Pancreas (tissue), 10 donors: ENCODE measurements at regions not wholly inside any gene's neighbourhood (a gene's known extent, or its start where the extent isn't known, plus 50 kb on each side); places are given as distances from the start of the nearest gene placed in this dataset.

ENCODE experiments used
- ATAC-seq, 4 donors: fragments of 200-7000 bp; cut with Tn5 transposase; one replicate each; pipeline versions ENCODE4 v1.8.0 to v1.9.1; 2020; ENCODE audit warnings: mild to moderate bottlenecking in 4 of 4, moderate library complexity in 4 of 4
- DNase-seq, 6 donors: peaks; one replicate each; pipeline ENCODE4 v3.0.0-alpha.2; 2020
- FAIRE-seq: peaks from 2 replicates; lab custom pipeline; 2012; peaks lifted over from hg19 to GRCh38; lab: Jason Lieb, UNC
- H3K27ac ChIP-seq, 4 donors: fragments of 200-600 bp; sonication (generic); 1 replicate in 3 of 4; 2 replicates in 1 of 4; pipeline versions ENCODE4 v1.5.0 to v1.8.0; 2020
- H3K27me3 ChIP-seq, 4 donors: fragments of 200-600 bp; one replicate each; pipeline ENCODE4 v1.8.0; 2021
- H3K36me3 ChIP-seq, 3 donors: fragments of 200-600 bp; sonication (generic) in 1 of 3; one replicate each; pipeline versions ENCODE4 v1.5.0 to v1.8.0; 2020 to 2021
- H3K4me1 ChIP-seq, 3 donors: fragments of 200-600 bp; one replicate each; pipeline ENCODE4 v1.8.0; 2021
- H3K4me3 ChIP-seq, 4 donors: fragments of 200-600 bp; sonication (generic) in 2 of 4; one replicate each; pipeline versions ENCODE4 v1.5.0 to v1.8.0; 2020 to 2021
- H3K9me3 ChIP-seq, 4 donors: fragments of 200-600 bp; one replicate each; pipeline ENCODE4 v1.8.0; 2021
- WGBS, 2 donors: extraction: QIAGEN DNeasy Blood & Tissue Kit; methylation state at CpG; one replicate each; pipeline ENCODE4 v1.1.7; 2013; 5-methylcytosine and 5-hydroxymethylcytosine counted together
- intact Hi-C, 3 donors: fragments of 100-400 bp; cut with DNase I; formaldehyde crosslinking; loops; one replicate each; pipeline versions ENCODE4 v1.11.1 to v1.14.2; 2022
- TF ChIP-seq, protein P1 (sequence below), 4 donors: fragments of 200-600 bp; sonication (generic) in 3 of 4; IDR thresholded peaks; one replicate each; pipeline versions ENCODE4 v1.5.0 to v1.8.0; 2021; ENCODE audit warnings: antibody characterized with exemption in 4 of 4
- donor health status: healthy with polysubstance abuse.
- donor health status: DM: no; HTN: no; CAD: no; lungs with moderate emphysema.
- donor health status: DM: no; HTN: no; CAD: no.
- donor health status: control.
- donor health status: control.
- donor health status: Bipolar disorder and iron deficiency.
- donor health status: DM: yes; HTN: yes; CAD: no.
- donor health status: DM: no; HTN: no; CAD: no.
- donor health status: DM: no; HTN: no; CAD: no.
- donor health status: DM: yes; HTN: yes; CAD: no.

DNA sequence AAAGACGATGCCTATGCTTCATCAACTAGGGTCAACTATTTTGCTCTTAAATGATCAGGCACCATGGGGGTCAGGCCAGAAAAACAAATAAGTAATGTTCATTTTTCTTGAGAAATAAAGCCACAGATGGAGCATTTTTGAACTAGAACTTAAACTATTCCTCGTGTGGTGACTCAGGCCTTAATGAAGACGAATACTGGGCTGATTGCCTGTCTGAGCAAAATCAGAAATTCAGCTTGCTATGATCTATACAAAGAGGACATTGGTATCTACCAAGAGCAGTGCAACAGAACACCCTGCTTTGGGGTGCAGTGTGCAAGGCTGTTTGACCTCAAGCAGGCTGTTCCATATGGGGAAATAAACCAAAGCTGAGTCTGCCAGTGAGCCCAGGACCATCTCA is 176.0 kb downstream of the NRP2 start:
- ATAC-seq = peak; percentile 17 to 46 (median 22)
- H3K4me1 ChIP-seq = peaks cover 0 to 4% (median 0%) of the 10 kb centered on the region in 3 donors
- H3K36me3 ChIP-seq = no peaks in the 10 kb centered on the region
- no peaks in the 10 kb centered on the region for H3K9me3 ChIP-seq
- peak overlapping the region; percentile 26 to 40 (median 35) for H3K27ac ChIP-seq
- H3K27me3 ChIP-seq = no peaks in the 10 kb centered on the region
- intact Hi-C loops = no loop called here
- TF ChIP-seq, protein P1, sequence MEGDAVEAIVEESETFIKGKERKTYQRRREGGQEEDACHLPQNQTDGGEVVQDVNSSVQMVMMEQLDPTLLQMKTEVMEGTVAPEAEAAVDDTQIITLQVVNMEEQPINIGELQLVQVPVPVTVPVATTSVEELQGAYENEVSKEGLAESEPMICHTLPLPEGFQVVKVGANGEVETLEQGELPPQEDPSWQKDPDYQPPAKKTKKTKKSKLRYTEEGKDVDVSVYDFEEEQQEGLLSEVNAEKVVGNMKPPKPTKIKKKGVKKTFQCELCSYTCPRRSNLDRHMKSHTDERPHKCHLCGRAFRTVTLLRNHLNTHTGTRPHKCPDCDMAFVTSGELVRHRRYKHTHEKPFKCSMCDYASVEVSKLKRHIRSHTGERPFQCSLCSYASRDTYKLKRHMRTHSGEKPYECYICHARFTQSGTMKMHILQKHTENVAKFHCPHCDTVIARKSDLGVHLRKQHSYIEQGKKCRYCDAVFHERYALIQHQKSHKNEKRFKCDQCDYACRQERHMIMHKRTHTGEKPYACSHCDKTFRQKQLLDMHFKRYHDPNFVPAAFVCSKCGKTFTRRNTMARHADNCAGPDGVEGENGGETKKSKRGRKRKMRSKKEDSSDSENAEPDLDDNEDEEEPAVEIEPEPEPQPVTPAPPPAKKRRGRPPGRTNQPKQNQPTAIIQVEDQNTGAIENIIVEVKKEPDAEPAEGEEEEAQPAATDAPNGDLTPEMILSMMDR (IDR thresholded peaks at IDR 0.05) = no peak
- FAIRE-seq = no peak
- no peak for DNase-seq
- 75 to 77% methylated on average over 3 of the region's 3 CpGs for WGBS, 2 donors
- no peak overlapping the region for H3K4me3 ChIP-seq

DNA sequence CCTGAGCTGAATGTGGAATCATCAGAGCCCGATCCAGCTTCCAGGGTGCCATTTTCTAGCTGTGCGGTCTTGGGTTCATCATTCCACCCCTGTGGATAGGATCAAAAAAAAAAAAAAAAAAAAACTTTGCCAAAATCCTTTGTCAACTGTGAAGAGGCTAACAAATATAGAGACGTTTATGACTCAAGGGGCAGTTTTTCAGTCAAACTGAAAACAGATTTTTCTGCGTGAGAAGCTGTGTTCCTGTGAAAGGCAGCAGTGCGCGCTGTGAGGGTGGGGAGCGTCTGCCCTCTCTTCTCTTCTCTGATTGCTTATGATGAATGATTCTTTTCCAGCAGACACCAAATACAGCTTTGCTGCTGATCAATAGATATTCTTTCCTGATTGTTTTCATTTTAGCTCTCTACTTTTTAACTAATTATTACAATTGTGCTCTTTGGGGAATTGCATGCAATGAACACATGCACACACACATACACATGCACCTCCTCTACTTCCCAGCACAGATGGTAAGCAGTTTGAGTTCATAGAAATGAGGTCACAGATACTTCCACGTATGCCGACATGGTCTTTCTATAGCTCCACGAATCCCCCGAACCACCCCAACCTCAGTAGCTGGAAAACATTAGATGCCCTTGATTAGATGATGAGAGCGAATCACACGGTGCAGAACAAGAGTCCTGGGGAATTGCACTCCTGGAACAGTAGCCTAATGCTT is 175.4 kb downstream of the NRP2 start:
- intact Hi-C loops = no loop called here
- H3K9me3 ChIP-seq = no peaks in the 10 kb centered on the region
- ATAC-seq (no peak), FAIRE-seq (no peak), DNase-seq (no peak)
- WGBS, 2 donors = 91 to 95% methylated on average over 13 of the region's 13 CpGs
- no peak overlapping the region for H3K27ac ChIP-seq
- TF ChIP-seq, protein P1 (IDR thresholded peaks at IDR 0.05) = no peak
- H3K36me3 ChIP-seq = no peaks in the 10 kb centered on the region
- H3K27me3 ChIP-seq = no peaks in the 10 kb centered on the region
- no peak overlapping the region for H3K4me3 ChIP-seq
- peaks cover 0 to 4% (median 3%) of the 10 kb centered on the region in 3 donors for H3K4me1 ChIP-seq

DNA sequence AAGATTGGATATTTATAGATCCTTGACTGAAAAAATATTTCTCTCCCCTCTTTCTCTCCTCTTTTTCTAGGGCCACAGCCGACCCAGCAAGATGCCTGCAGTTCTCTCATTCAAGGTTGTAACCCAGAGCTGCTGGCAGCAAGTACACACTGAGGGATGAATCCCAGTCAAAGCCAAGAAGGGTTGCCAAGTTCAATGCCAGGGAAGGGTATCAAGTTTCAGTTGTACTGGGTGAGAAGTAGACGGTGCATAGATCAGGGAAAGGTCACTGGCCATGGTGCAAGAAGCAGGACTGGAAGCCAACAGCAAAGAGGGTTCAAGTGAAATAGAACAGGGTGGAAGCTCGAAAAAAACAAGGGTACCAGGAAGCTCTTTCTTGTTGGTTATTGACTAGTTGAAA is 170.2 kb downstream of the NRP2 start:
- Histone ChIP-seq H3K27ac (no peak overlapping the region), H3K27me3 (no peaks in the 10 kb centered on the region), H3K4me3 (no peak overlapping the region), H3K4me1 (peaks cover 0 to 6% (median 3%) of the 10 kb centered on the region in 3 donors), H3K36me3 (no peaks in the 10 kb centered on the region), H3K9me3 (no peaks in the 10 kb centered on the region)
- WGBS, 2 donors = 23 to 25% methylated on average over 3 of the region's 3 CpGs
- intact Hi-C loops = no loop called here
- FAIRE-seq (no peak), DNase-seq (peak in 4 of 6 donors; percentile 54 to 76 (median 71)), ATAC-seq (peak; percentile 95 to 100 (median 100))
- TF ChIP-seq, protein P1 (IDR thresholded peaks at IDR 0.05) = no peak

DNA sequence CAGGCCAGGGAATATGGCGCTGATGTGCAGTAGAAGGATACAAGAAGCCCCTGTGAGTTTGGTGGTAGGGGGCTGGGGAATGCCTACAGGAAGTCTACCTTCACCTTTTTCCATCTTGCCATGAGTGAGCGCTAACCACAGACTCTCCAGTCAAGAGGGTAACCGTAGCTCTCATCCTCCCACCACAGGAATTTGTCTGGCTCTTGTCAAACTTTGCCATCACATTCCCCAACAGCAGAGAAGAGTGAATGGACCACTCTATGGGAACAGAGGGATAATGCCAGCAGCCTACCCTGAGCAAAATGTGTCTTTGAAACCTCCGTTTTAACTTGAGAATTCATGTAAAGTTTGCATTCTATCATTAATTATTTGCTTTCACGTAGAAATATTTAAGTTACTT is 168.3 kb downstream of the NRP2 start:
- ATAC-seq = no peak

More for the DNA sequence above, 168.3 kb downstream of the NRP2 start:
- Histone ChIP-seq H3K36me3 (no peaks in the 10 kb centered on the region), H3K4me3 (no peak overlapping the region), H3K9me3 (no peaks in the 10 kb centered on the region), H3K27me3 (no peaks in the 10 kb centered on the region), H3K27ac (no peak overlapping the region), H3K4me1 (peaks cover 0 to 6% (median 3%) of the 10 kb centered on the region in 3 donors)
- DNase-seq (no peak), FAIRE-seq (no peak)
- intact Hi-C loops = no loop called here
- 92 to 93% methylated on average over 5 of the region's 5 CpGs for WGBS, 2 donors
- TF ChIP-seq, protein P1 (IDR thresholded peaks at IDR 0.05) = no peak
